ENCODE measurements at regions not wholly inside any gene's neighbourhood (a gene's known extent, or its start where the extent isn't known, plus 50 kb on each side); places are given as distances from the start of the nearest gene placed in this dataset.
"Not testable (repeated sequence)": the region's sequence is repeated elsewhere in the genome, so short reads cannot be mapped to it uniquely, and the experiment has no call there.

DNA sequence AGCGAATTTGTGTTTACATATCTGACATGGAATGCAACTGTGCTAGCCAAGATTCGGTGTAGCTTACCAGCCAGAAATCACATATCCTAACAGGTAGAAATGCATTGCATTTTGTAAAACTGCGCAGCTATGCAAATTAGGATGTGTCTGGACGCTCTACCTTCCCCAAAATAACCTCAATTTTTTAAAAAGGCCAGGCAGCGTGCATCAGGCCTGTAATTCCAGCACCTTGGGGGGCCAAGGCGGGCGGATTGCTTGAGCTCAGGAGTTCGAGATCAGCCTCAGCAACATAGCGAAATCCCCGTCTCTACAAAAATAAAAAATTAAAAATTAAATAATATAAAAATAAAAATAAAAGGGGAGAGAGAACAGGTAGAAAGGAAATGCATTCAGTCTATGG, 305.0 kb downstream of the TYW1 start:
- H3K4me3 ChIP-seq (ENCODE audit: low read depth, low read length) = peak overlapping the region; percentile 89
- CTCF ChIA-PET = interaction anchor here (1.3 kb wide), 1 partner anchor 261 kb away, joined by 4 read pairs; no protein-coding TSS in a partner anchor
- DNase-seq (ENCODE audit: low read depth, low spot score) = no peak
- POLR2A ChIA-PET = no interaction called here
- TF ChIP-seq, protein P1, sequence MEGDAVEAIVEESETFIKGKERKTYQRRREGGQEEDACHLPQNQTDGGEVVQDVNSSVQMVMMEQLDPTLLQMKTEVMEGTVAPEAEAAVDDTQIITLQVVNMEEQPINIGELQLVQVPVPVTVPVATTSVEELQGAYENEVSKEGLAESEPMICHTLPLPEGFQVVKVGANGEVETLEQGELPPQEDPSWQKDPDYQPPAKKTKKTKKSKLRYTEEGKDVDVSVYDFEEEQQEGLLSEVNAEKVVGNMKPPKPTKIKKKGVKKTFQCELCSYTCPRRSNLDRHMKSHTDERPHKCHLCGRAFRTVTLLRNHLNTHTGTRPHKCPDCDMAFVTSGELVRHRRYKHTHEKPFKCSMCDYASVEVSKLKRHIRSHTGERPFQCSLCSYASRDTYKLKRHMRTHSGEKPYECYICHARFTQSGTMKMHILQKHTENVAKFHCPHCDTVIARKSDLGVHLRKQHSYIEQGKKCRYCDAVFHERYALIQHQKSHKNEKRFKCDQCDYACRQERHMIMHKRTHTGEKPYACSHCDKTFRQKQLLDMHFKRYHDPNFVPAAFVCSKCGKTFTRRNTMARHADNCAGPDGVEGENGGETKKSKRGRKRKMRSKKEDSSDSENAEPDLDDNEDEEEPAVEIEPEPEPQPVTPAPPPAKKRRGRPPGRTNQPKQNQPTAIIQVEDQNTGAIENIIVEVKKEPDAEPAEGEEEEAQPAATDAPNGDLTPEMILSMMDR (IDR thresholded peaks at IDR 0.05; ENCODE audit: insufficient read depth, low read length, missing control alignments) = no peak

DNA sequence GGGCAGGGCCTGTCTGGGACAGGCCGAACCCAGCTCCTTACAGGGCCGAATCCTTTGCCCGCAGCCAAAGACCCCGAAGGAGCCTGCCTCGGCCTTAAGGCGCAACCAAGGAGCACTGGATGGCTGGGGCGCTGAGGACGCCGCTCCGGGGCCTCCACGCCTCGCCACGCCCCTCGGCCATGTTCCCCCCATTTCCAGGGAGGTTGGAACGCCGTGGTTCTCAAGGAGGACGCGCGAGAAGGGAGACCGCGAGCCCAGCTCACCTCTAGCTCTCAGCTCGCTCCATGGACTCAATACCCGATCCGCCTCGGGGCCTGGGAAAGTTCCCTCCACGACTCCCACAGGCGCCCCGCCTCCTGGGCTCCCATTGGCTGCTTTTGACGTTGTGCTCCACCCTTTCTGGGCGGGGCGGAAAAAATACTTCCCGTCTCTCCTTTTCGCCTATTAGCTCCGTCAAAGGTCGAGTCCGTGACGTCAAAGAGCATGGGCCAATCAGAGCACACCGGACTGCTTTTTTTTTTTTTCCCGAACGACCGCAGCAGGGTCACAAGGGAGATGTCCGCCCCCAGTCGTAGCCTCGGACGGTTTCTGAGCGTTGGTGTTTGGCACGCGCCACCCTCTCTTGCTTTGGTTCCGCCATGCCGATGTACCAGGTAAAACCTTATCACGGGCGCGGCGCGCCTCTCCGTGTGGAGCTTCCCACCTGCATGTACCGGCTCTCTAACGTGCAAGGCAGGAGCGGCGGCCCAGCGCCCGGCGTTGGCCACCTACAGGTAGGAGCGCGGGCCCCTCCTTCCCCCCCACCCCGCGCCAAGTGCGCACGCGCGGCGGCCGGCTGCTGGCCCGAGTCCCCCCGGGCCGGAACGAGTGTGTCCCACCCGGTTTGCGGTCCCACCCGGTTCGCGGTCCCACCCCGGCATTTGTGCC, 305.7 kb downstream of the TYW1 start:
- ChIA-PET POLR2A (no interaction called here), CTCF (interaction anchor here (1.3 kb wide), 1 partner anchor 262 kb away, joined by 4 read pairs; no protein-coding TSS in a partner anchor)
- peak; percentile 95 for DNase-seq (ENCODE audit: low read depth, low spot score)
- H3K4me3 ChIP-seq (ENCODE audit: low read depth, low read length) = peak overlapping the region; percentile 89
- TF ChIP-seq, protein P1 (IDR thresholded peaks at IDR 0.05; ENCODE audit: insufficient read depth, low read length, missing control alignments) = peak; percentile 47

DNA sequence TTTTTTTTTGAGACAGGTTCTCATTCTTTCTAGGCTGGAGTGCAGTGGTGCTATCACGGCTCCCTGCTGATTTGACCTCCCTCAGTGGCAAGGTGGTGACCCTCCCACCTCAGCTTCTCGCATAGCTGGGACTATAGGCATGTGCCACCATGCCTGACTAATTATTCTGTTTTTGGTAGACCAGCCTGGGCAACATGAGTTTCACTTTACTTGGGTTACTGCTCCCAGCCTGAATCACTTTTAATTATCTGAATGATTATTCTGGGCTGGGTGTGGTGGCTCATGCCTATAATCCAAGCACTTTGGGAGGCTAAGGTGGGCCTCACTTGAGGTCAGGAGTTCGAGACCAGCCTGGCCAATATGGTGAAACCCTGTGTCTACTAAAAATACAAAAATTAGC, 308.2 kb downstream of the TYW1 start:
- POLR2A ChIA-PET; DNase-seq (ENCODE audit: low read depth, low spot score); H3K4me3 ChIP-seq (ENCODE audit: low read depth, low read length); CTCF ChIA-PET: not testable (repeated sequence)

DNA sequence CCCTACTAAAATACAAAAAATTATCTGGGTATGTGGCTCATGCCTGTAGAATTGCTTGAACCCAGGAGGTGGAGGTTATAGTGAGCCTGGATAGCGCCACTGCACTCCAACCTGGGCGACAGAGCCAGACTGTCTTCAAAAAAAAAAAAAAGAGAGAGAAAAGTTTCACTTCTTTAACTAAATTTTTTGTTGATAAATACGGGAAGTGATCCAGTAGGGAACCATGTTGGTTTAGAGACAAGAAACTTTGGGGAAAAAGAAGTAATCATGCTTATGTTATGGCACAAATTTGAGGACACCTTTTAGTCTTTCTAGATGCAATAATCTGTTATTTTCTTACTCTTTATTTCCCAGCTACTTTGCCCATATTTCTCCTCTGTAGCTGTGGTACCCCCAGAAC, 309.7 kb downstream of the TYW1 start:
- TF ChIP-seq, protein P1 (IDR thresholded peaks at IDR 0.05; ENCODE audit: insufficient read depth, low read length, missing control alignments) = no peak
- no peak overlapping the region for H3K4me3 ChIP-seq (ENCODE audit: low read depth, low read length)
- CTCF ChIA-PET = no interaction called here
- POLR2A ChIA-PET = no interaction called here
- no peak for DNase-seq (ENCODE audit: low read depth, low spot score)

DNA sequence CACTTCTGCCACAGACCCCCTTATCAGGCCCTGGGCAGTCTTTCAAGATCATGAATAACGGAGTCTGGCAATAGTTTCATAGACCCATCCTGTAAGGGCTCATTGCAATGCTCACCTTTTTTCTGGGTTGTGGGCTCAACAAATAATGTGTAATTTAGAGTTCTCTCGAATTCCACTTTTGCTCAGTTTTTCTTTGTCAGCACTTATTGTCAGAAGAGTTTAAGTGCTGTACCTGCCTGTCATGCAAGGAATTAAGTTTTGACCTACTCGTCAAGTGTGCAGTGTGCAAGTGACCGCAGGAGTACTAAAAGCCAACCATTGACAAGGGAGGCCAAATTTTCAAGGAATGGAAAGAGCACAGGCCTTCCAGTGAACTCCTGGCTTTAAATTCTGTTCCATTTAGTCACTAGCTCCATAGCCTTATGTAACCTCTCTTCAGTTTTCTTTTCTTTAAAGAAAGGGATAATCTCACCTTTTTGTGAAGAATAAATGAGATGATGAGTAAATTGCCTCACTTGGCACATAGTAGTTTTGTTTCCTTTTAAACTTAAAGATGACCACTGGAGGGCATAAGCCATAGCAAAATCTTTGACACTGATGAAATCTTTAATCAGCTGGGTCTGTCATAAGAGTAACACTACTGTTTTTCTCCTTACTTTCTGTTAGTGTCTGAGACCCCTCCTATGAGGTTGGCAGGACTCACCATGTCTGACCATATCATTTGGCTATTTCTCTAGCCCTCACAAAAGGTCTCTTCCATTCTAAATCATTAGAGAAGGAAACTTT, 313.3 kb downstream of the TYW1 start:
- DNase-seq (ENCODE audit: low read depth, low spot score) = no peak
- no peak overlapping the region for H3K4me3 ChIP-seq (ENCODE audit: low read depth, low read length)
- CTCF ChIA-PET = no interaction called here
- POLR2A ChIA-PET = no interaction called here
- TF ChIP-seq, protein P1 (IDR thresholded peaks at IDR 0.05; ENCODE audit: insufficient read depth, low read length, missing control alignments) = no peak

DNA sequence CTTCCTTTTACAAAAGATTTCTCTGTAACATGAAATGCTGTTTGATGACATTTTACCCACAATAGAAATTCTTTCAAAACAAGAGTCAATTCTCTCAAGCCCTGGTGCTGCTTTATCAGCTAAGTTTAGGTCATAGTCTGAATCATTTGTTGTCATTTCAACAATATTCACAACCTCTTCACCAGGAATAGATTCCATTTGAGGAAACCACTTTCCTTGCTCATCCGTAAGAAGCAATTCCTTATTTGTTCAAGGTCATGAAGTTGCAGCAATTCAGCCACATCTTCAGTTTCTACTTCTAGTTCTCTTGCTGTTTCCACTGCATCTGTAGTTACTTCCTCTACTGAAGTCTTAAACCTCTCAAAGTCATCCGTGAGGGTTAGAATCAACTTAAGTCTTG, 315.3 kb downstream of the TYW1 start:
- ChIA-PET POLR2A (no interaction called here), CTCF (no interaction called here)
- peak; percentile 70 for DNase-seq (ENCODE audit: low read depth, low spot score)
- TF ChIP-seq, protein P1 (IDR thresholded peaks at IDR 0.05; ENCODE audit: insufficient read depth, low read length, missing control alignments) = no peak
- H3K4me3 ChIP-seq (ENCODE audit: low read depth, low read length) = no peak overlapping the region
